ENCODE measurements at regions not wholly inside any gene's neighbourhood (a gene's known extent, or its start where the extent isn't known, plus 50 kb on each side); places are given as distances from the start of the nearest gene placed in this dataset.

DNA sequence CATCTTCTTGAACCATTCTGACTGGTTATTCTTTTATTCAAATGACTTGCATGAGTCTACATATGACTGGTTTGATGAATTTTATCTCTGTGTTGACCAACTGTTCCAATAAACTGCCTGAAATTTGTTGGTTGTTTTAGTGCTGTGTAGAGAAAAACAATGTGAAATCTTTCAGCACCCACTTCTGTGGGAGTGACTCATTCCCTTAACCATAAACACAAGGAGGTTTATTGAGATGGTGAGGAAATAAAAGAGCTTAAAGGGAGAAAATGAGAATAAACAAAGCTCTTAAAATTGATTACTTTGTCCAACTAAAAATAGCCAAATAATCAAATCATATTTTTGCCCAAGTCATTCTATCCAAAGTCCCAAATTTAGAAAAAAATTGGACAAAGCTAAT is 341.1 kb downstream of the TGFB2 start:
- no peak for DNase-seq

- DNase-seq, result no peak
Observed at GRCh38 chr1:218686761-218687160, 341.6 kb downstream of the TGFB2 start.

DNA sequence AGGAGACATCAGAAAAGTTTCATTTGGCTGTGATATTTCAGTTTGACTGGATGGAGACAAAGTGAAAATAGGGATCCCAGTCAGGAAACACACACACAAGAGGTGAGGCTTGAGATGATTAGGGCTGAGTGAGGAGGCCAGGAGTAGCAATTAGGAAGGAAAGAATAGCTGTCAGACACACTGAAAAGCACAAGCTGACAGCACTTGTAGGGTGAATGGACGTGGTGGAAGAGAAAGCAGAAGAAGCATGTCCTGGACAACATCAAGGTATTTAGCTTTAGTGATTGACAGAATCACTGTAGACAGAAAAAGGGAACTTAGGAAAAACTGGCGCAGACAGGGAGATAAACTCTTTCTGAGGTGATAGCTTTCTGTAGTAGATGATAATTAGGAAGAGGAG is 347.7 kb downstream of the TGFB2 start:
- DNase-seq, result no peak

- no peak for DNase-seq
Observed at GRCh38 chr1:218693599-218693998, 348.5 kb downstream of the TGFB2 start.

DNA sequence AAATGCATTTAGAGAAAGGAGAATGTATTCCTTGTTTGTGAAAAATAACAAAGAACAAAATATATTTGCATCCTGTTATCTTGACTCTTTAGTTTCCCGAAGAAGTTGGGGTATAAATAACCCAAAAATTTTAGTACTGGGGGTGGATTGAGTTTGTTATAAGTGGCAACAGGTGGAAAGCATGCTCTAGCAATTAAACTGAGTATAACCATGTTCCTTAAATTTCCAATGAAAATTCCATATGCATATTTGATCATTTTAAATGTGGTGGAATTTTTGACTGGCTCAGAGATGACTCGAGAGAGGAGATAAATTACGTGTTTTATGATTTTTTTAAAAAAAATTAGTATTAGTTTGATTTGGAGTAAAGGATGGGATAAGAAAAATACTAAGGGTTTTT is 348.9 kb downstream of the TGFB2 start:
- no peak for DNase-seq

DNA sequence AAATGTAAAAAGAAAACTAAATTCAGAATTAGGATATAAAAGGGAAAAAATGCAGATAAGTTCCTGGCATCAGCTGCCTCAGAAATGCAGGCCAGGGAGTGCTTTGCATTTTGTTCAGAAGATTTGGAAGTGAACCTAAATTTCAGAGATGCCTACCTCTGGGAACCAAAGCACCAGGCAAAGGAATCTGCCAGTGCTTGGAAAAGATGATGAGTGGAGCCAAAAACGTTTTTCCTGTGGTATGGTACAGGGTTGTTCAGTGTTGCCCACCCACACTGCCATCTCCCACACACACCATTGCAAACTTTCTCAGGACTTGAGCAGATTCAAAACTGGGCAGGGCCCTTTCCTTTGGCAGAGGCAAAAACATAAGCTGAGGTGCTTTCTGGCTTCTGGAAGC is 349.5 kb downstream of the TGFB2 start:
- DNase-seq, result no peak

DNA sequence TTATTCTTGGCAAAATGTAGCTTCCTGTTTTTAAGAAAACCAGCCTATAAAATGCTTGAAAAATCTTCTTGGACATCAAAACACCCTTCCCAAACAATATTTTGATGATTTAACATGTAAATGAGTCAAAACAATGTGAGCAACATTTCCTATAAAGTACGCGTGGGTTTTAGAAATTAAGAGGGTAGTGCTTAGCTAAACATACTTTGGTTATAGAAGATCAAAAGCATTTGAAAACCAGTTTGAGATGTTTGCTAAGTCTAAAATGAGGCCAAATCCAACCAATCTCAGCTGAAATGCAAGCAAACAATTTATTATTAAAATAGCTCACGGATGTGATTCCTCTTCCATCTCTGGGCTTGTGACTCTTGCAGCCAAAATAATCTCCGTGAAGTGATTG is 350.4 kb downstream of the TGFB2 start:
- DNase-seq, result no peak

DNA sequence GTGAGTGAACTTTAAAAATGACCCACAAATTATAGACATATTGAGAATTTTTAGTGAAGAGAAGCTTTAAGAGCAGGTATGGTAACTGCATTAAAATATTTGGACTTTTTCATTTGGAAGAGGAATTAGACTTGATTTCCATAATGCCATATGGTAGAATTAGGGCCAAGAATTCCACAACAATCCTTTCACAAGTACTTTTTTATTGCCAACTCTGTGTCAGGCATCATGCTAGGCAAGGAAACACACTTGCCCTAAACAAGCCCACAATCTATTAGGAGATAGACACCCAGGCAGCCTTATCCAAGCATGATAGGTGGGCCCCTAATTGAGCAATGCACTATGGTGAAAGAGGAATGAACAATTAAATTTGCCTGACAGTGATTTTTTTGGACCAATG is 353.0 kb downstream of the TGFB2 start:
- no peak for DNase-seq

GRCh38 chr1:218699421-218699820 is 354.3 kb downstream of the TGFB2 start:
- no peak for DNase-seq

DNA sequence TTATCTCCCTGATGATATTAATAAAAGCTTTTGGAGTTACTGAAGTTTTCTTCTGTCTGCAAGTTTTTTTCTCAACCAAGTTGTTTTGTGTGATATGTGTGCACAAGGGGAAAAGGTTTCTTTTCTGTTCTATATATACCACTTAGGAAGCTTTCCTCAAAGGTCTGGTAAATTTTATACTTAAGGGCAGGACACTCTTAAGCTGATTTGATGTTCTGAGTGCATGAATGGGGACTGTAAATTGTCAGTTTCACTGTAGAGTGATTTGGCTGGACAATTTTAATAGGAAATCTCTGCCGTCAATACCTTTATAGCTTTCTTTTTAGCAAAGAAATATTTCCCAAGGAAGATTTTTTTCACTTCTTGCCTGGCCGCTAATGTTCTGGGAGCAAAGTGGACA is 354.7 kb downstream of the TGFB2 start:
- no peak for DNase-seq

GRCh38 chr1:218700666-218701065 is 355.5 kb downstream of the TGFB2 start:
- DNase-seq, result no peak

- DNase-seq, result no peak
Observed at GRCh38 chr1:218701131-218701530, 356.0 kb downstream of the TGFB2 start.

- DNase-seq, result no peak
Observed at GRCh38 chr1:218702775-218703174, 357.6 kb downstream of the TGFB2 start.

- DNase-seq, result no peak
Observed at GRCh38 chr1:218703836-218704235, 358.7 kb downstream of the TGFB2 start.

DNA sequence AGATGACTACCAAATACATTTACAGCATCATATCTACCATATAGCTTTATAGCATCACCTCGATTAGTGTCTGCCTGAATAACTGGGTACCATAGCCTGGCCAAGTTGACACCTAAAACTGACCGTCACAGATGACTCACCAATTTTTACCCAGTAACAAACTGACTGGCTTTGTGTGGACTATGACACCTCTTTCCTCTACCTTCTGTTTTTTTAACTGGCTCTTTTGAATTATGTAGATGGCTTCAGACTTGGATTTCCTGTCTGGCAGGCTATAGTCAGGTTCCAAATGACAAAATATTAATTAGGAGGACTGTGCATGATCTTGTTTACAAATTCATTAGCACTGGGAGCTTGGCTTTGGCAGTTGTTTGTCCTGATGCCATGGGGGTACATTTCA is 360.3 kb downstream of the TGFB2 start:
- DNase-seq, result no peak

DNA sequence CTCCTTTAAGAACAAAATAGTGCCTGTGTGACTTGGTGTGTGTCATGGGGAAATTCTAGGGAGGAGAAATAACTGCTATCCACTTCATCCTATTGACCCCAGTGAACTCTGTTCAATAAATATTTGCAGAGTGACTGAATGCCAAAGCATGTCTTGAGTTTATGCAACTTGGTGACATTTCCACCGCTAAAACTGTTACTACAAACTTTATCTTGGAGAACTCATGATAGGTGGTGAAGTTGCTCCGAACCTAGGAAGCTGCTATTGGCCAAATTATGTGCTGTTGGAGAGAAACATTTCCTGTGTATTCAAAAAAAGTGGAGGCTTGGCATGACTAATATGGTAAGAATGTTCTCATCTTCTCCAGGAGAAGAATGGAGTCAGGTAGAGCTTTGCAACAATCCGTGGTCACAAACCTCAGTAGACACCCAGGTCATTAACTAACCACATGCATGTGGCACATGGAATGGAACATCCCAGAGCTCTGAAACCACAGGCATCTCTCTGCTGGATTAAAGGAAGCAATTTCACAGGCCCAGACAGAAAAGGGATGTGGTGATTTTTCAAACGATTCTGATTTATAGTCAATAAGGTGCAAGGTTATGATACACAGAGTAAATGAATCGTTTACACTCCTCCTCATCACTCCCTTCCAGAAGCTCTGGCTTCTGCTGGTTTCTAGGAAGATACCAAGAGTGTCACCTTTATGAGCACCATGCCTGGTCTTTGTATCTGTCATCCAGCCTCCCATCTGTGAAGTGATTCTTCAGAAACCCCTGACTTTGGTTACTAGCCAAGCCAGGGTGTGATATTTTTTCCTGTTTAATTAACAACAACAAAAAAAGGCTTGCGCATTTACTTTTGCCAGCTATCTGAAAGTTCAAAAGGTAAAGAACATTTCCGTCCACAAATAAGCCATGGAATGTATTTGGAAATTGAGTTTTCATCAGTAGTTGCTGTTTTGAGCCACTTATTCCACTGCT is 361.1 kb downstream of the TGFB2 start:
- DNase-seq, result no peak

DNA sequence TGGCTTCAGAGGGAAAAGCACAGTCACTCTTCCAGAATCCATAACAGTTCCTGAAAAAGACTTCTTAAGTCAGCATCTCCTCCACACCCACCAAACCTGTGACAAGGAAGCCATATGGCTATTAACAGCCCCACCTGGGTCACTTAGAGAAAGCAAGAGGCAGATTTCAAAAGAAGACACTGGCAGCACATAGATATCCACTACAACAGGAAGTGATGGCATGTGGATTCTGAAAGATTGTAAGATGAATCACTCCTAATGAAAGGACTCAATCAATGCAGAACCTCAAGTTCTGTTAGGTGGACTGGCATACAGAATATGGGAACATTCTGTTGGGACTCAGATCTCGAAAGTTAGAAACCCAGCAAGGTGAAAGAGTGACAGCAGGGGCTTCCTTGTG is 365.9 kb downstream of the TGFB2 start:
- DNase-seq, result no peak

GRCh38 chr1:218711884-218712674 is 366.9 kb downstream of the TGFB2 start:
- DNase-seq, result no peak

GRCh38 chr1:218712677-218713076 is 367.5 kb downstream of the TGFB2 start:
- DNase-seq, result no peak

DNA sequence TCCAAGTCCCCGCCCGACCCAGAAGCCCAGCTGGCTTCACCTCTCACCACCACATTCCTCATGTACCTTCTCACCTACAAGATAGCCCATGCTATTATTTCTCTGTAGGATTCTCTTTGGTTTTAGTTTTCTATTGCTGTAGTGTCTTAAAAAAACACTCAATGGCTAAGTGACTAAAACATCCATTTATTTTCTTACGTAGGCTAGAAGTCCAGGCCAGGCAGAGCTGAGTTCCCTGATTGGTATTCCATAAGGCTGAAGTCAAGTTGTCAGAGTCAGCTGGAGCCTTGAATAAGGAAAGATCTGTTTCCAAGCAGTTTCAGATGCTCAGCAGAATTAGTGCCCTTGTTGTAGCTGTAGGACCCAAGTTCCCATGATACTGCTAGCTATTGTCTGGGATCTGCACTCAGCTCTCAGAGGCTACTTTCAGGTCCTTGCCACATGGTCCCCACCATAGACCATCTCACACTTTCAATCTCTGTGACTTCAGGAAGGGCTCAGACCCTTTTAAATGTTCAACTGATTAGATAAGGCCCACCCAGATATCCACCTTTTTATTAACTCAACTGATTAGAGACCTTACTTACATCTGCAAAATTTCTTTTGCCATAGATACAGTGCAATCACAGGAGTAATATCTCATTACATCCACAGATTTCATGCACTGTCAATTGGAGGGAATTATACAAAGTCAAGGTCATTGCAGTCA is 371.0 kb downstream of the TGFB2 start:
- DNase-seq, result no peak

DNA sequence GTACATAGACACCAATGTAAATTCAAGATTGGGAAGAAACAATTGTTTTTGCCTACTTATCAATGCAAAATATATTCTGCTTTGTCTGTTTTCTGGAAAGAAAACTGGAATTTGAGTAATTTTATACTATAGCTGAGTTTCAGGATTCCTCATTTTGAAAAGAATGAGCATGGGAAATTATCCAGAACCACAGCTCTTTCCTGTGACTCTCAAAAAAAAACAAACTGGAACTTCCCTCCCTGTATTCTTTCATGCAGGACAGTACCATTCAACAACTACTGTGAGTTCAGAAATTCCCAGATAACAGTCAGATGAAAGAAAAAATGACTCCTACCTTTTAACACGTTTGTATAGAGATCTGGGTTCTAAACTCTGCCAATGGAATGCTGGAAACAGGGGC is 372.4 kb downstream of the TGFB2 start:
- no peak for DNase-seq

DNA sequence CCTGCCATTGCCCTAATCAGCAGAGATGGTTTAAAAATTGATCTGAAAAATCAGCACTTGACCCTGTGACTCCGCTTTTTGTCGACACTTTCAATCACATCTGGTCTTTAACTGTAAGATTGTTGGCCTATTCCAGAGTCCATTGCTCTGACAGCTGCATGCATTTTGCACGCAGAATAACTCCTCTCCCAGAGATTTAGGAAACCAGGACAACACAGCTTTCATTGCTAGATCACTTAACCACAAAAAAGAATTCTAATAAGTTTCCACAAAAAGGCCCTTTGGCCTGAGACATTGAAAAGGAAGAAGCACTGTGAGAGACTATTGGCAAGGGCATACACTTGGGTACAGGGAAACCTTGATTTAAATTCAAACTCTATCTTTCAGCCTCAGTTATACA is 373.1 kb downstream of the TGFB2 start:
- DNase-seq, result no peak

GRCh38 chr1:218718977-218719376 is 373.8 kb downstream of the TGFB2 start:
- DNase-seq, result no peak
